ENCODE measurements at regions not wholly inside any gene's neighbourhood (a gene's known extent, or its start where the extent isn't known, plus 50 kb on each side); places are given as distances from the start of the nearest gene placed in this dataset.

DNA sequence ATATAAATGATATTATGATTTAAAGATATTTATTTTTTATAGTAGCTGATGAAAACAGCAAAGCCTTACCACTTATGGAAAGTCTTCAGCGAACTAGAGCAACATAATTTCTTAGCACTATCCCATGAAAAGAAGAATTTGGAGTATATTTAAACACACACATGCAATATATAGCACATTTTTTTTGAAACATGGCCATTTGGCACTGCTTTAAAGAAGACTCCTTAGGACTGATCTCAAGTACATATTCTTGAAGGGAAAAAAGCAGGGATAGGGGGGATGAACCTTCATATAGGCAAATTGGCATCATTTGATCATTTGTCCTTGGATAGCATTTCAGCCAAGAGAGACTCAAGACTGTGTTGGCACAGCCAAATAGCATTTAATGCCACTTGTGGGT, 193.3 kb downstream of the ANKRD50 start:
- Histone ChIP-seq H3K27ac (no peak overlapping the region), H3K4me3 (no peak overlapping the region), H3K27me3 (no peaks in the 10 kb centered on the region), H3K9me3 (no peaks in the 10 kb centered on the region), H3K4me1 (no peaks in the 10 kb centered on the region), H3K36me3 (no peaks in the 10 kb centered on the region)
- TF ChIP-seq, protein P1, sequence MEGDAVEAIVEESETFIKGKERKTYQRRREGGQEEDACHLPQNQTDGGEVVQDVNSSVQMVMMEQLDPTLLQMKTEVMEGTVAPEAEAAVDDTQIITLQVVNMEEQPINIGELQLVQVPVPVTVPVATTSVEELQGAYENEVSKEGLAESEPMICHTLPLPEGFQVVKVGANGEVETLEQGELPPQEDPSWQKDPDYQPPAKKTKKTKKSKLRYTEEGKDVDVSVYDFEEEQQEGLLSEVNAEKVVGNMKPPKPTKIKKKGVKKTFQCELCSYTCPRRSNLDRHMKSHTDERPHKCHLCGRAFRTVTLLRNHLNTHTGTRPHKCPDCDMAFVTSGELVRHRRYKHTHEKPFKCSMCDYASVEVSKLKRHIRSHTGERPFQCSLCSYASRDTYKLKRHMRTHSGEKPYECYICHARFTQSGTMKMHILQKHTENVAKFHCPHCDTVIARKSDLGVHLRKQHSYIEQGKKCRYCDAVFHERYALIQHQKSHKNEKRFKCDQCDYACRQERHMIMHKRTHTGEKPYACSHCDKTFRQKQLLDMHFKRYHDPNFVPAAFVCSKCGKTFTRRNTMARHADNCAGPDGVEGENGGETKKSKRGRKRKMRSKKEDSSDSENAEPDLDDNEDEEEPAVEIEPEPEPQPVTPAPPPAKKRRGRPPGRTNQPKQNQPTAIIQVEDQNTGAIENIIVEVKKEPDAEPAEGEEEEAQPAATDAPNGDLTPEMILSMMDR (IDR thresholded peaks at IDR 0.05) = no peak
- TF ChIP-seq EP300 (IDR thresholded peaks at IDR 0.05) (no peak), POLR2AphosphoS5 (IDR thresholded peaks at IDR 0.05) (no peak), POLR2A (IDR thresholded peaks at IDR 0.05) (no peak)
- no peak for DNase-seq
- 85 to 86% methylated on average over 1 of the region's 1 CpG for WGBS, 2 donors
- intact Hi-C loops (cut with DNase I) = no loop called here

DNA sequence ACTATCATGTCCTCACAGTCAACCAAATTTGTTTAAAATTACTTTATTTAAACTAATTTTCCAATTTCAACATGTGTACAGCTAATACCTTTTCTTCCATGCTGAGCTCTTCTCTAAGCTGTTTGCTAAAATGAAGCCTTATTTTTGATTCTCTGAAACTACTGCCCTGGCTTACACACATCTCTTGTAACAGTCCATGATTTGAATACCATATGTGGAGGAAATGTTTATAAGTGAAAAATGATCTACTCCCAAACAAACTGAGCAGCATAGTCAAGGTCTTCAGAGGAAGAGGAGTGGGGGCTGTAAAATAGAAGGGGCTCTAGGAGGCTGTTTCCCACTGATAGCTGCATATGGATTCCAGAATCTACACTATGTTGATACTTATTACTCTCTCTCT, 188.7 kb downstream of the ANKRD50 start:
- no peaks in the 10 kb centered on the region for H3K36me3 ChIP-seq
- TF ChIP-seq POLR2A (IDR thresholded peaks at IDR 0.05) (no peak), EP300 (IDR thresholded peaks at IDR 0.05) (no peak), POLR2AphosphoS5 (IDR thresholded peaks at IDR 0.05) (no peak)
- TF ChIP-seq, protein P1 (IDR thresholded peaks at IDR 0.05) = no peak
- no peak overlapping the region for H3K27ac ChIP-seq
- intact Hi-C loops (cut with DNase I) = no loop called here
- H3K4me3 ChIP-seq = no peak overlapping the region
- DNase-seq = no peak
- H3K4me1 ChIP-seq = no peaks in the 10 kb centered on the region
- no peaks in the 10 kb centered on the region for H3K27me3 ChIP-seq
- no peaks in the 10 kb centered on the region for H3K9me3 ChIP-seq

DNA sequence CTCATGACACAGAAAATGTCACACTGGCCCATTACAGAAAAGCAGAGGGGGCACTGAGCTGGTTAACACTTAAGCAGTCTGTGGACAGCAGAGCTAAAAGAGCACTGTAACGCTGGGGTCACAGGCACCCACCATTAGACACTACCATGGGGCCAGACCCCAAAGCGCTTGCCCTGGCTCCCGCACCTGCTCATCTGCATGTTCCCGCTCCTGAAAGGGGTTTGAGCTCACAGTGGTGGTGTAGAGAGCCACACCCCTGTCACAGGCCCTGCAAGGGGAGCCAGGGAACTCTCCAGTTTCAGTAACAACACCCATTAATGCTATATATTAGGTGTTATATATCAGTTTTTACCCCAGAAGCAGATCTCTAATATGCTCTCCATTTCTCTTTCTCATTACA, 187.0 kb downstream of the ANKRD50 start:
- no peaks in the 10 kb centered on the region for H3K9me3 ChIP-seq
- no peak for DNase-seq
- intact Hi-C loops (cut with DNase I) = no loop called here
- H3K27me3 ChIP-seq = no peaks in the 10 kb centered on the region
- H3K36me3 ChIP-seq = no peaks in the 10 kb centered on the region
- WGBS, 2 donors = 92% methylated on average over 4 of the region's 4 CpGs
- no peak for TF ChIP-seq POLR2A (IDR thresholded peaks at IDR 0.05)
- TF ChIP-seq, protein P1 (IDR thresholded peaks at IDR 0.05) = no peak
- TF ChIP-seq POLR2AphosphoS5 (IDR thresholded peaks at IDR 0.05) = no peak
- TF ChIP-seq EP300 (IDR thresholded peaks at IDR 0.05) = no peak
- H3K27ac ChIP-seq = no peak overlapping the region
- no peak overlapping the region for H3K4me3 ChIP-seq
- no peaks in the 10 kb centered on the region for H3K4me1 ChIP-seq

DNA sequence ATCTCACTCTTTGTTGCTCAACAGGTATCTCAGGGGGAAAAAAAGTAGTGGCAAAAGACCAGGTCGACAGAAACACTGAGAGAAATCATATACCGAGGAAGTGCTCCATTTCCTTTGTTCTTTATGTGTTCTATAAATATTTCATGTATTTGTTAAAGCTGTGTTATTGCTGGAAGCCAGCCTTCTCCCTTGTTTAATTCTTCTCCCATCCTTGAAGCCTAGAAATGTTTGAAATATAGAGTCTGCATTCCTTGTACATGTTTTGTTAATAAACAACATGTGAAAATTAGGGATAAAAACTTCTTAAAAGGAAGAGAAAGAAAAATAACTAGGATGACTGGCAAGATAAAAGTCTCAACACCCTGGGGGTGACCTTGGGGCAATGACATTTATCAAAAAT, 186.2 kb downstream of the ANKRD50 start:
- TF ChIP-seq POLR2A (IDR thresholded peaks at IDR 0.05) (no peak), POLR2AphosphoS5 (IDR thresholded peaks at IDR 0.05) (no peak), EP300 (IDR thresholded peaks at IDR 0.05) (no peak)
- TF ChIP-seq, protein P1 (IDR thresholded peaks at IDR 0.05) = no peak
- H3K9me3 ChIP-seq = no peaks in the 10 kb centered on the region
- H3K36me3 ChIP-seq = no peaks in the 10 kb centered on the region
- DNase-seq = no peak
- H3K4me1 ChIP-seq = no peaks in the 10 kb centered on the region
- no peak overlapping the region for H3K4me3 ChIP-seq
- H3K27me3 ChIP-seq = no peaks in the 10 kb centered on the region
- intact Hi-C loops (cut with DNase I) = no loop called here
- no peak overlapping the region for H3K27ac ChIP-seq
- WGBS, 2 donors = 9 to 30% methylated on average over 2 of the region's 2 CpGs

DNA sequence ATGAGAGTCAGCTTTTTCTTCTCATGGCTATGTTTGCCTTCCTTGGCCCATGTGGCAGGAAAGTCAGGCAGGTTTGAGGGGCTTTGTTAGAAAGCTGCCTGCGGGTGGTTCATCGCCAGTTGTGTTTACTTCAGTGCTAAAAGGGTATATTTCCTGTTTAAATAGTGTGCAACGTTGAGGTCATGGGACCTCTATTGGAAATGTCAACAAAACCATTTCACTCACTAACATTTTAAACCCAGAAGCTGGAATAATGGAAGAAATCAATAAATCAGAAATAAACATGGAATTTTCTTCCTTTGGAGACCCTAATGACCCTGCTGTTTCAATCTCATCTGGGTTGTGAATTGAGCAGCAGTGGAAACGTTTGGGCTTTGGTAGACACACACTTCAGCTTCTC, 185.8 kb downstream of the ANKRD50 start:
- Histone ChIP-seq H3K27me3 (no peaks in the 10 kb centered on the region), H3K27ac (no peak overlapping the region), H3K36me3 (no peaks in the 10 kb centered on the region), H3K9me3 (no peaks in the 10 kb centered on the region), H3K4me3 (no peak overlapping the region), H3K4me1 (no peaks in the 10 kb centered on the region)
- intact Hi-C loops (cut with DNase I) = no loop called here
- TF ChIP-seq EP300 (IDR thresholded peaks at IDR 0.05) = no peak
- no peak for TF ChIP-seq POLR2AphosphoS5 (IDR thresholded peaks at IDR 0.05)
- no peak for TF ChIP-seq POLR2A (IDR thresholded peaks at IDR 0.05)
- TF ChIP-seq, protein P1 (IDR thresholded peaks at IDR 0.05) = no peak
- DNase-seq = no peak
- 37 to 57% methylated on average over 4 of the region's 4 CpGs for WGBS, 2 donors

All from sigmoid colon (tissue), 6 donors.